Activated B cell treated with CpG ODN at 0.5 μM for 24 hours (primary cell): ENCODE measurements at regions not wholly inside any gene's neighbourhood (a gene's known extent, or its start where the extent isn't known, plus 50 kb on each side); places are given as distances from the start of the nearest gene placed in this dataset.
"Not testable (repeated sequence)": the region's sequence is repeated elsewhere in the genome, so short reads cannot be mapped to it uniquely, and the experiment has no call there.

ENCODE experiments used
- ATAC-seq: fragments of 200-7000 bp; cut with Tn5 transposase; one replicate; pipeline ENCODE4 v1.10.0; 2021; ENCODE audit warnings: low read depth, mild to moderate bottlenecking, moderate library complexity
- CTCF ChIA-PET: fragments of 350-600 bp; sonication (Branson Sonifier 250); formaldehyde crosslinking; loops from one replicate; lab custom pipeline; 2021; ENCODE audit warnings: antibody characterized with exemption; lab: Charles Lee
- POLR2A ChIA-PET: fragments of 350-600 bp; sonication (Branson Sonifier 250); formaldehyde crosslinking; loops from one replicate; lab custom pipeline; 2021; ENCODE audit warnings: antibody characterized with exemption; lab: Charles Lee
- DNase-seq: peaks from one replicate; pipeline ENCODE4 v3.0.0; 2022
- H3K27ac Mint-ChIP-seq: one replicate; pipeline ENCODE4 v1.8.0; 2020; ENCODE audit warnings: mixed read lengths
- H3K27me3 Mint-ChIP-seq: one replicate; pipeline ENCODE4 v1.8.0; 2021; ENCODE audit warnings: mixed read lengths
- H3K36me3 Mint-ChIP-seq: one replicate; pipeline ENCODE4 v1.8.0; 2021; ENCODE audit warnings: low read depth, mixed read lengths
- H3K4me1 Mint-ChIP-seq: one replicate; pipeline ENCODE4 v1.8.0; 2021; ENCODE audit warnings: mixed read lengths
- H3K4me3 Mint-ChIP-seq: one replicate; pipeline ENCODE4 v1.8.0; 2020; ENCODE audit warnings: mild to moderate bottlenecking, mixed read lengths
- H3K9me3 Mint-ChIP-seq: one replicate; pipeline ENCODE4 v1.8.0; 2020; ENCODE audit warnings: mixed read lengths
- CTCF ChIP-seq: fragments of 200-600 bp; IDR thresholded peaks from one replicate; pipeline ENCODE4 v1.8.0; 2022; ENCODE audit warnings: antibody characterized with exemption, mild to moderate bottlenecking
- intact Hi-C: fragments of 100-400 bp; cut with micrococcal nuclease; formaldehyde crosslinking; loops from one replicate; pipeline ENCODE4 v1.15.1; 2024

GRCh38 chr1:114251573-114251939 is 97.9 kb upstream of the SYT6 start:
- Mint-ChIP-seq H3K27ac (no peak overlapping the region), H3K36me3 (no peaks in the 10 kb centered on the region), H3K4me3 (no peak overlapping the region), H3K4me1 (no peaks in the 10 kb centered on the region), H3K27me3 (peaks cover 4% of the 10 kb centered on the region), H3K9me3 (peaks cover 3% of the 10 kb centered on the region)
- DNase-seq (no peak), ATAC-seq (no peak)
- POLR2A ChIA-PET, result interaction anchor here (0.7 kb wide), 2 partner anchors 657 to 1529 kb away, joined by 5 to 16 read pairs; no protein-coding TSS in a partner anchor
- TF ChIP-seq CTCF, result no peak
- intact Hi-C loops, result no loop called here
- CTCF ChIA-PET, result no interaction called here

DNA sequence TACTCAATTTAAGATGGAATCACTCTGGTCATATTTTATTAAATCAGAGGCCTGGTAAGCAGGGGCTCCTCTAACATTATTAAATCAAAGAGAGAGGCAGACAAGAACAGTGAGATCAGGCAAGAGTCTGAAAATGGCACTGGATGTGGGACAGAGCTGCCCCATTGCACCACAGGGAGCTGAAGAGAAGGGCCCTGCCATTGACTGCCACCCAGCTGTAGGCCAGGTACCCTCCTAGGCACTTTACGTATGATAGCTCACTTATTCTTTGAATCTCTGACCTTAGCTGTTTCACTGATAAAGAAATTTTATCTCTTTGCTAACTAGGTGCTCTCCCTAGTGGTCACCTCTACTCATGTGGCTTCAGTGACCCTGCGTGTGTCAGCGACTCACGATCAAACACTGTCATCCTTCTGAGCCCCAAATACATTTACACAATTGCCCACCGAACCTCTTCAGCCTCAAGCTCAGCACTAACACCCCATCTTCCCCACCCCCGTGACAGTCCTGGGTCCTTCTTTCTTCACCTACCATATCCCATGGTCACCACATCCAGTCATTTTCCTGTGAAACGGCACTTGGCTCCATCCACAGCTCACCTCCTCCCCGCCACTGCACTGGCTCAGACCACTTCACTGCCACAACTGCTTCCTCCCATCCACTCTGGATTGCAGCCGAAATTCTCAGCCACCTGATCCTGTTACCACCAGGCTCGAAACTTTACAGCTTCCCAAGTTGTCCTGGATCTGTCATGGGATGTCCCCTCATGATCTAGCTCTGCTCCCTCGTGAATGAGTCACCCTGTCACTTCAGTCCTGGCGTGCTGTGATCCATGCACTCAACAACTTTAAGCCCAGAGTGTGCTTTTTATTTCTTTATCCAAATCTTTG is 97.3 kb upstream of the SYT6 start:
- POLR2A ChIA-PET, result no interaction called here
- ATAC-seq (no peak), DNase-seq (no peak)
- no peak for TF ChIP-seq CTCF
- Mint-ChIP-seq H3K36me3 (no peaks in the 10 kb centered on the region), H3K27me3 (peaks cover 2% of the 10 kb centered on the region), H3K4me3 (no peak overlapping the region), H3K4me1 (no peaks in the 10 kb centered on the region), H3K9me3 (peaks cover 3% of the 10 kb centered on the region), H3K27ac (no peak overlapping the region)
- intact Hi-C loops, result no loop called here
- CTCF ChIA-PET, result no interaction called here

GRCh38 chr1:114249691-114250090 is 96.0 kb upstream of the SYT6 start:
- H3K9me3 Mint-ChIP-seq, result peaks cover 3% of the 10 kb centered on the region
- POLR2A ChIA-PET, result no interaction called here
- TF ChIP-seq CTCF, result no peak
- CTCF ChIA-PET, result no interaction called here
- H3K4me1 Mint-ChIP-seq, result no peaks in the 10 kb centered on the region
- H3K27ac Mint-ChIP-seq, result no peak overlapping the region
- H3K27me3 Mint-ChIP-seq, result peaks cover 5% of the 10 kb centered on the region
- H3K4me3 Mint-ChIP-seq, result no peak overlapping the region
- intact Hi-C loops, result no loop called here
- DNase-seq (no peak), ATAC-seq (no peak)
- H3K36me3 Mint-ChIP-seq, result no peaks in the 10 kb centered on the region

GRCh38 chr1:114248162-114248561 is 94.5 kb upstream of the SYT6 start:
- TF ChIP-seq CTCF, result no peak
- DNase-seq (no peak), ATAC-seq (no peak)
- no peak overlapping the region for H3K27ac Mint-ChIP-seq
- H3K4me3 Mint-ChIP-seq, result no peak overlapping the region
- CTCF ChIA-PET, result no interaction called here
- H3K4me1 Mint-ChIP-seq, result no peaks in the 10 kb centered on the region
- peaks cover 2% of the 10 kb centered on the region for H3K9me3 Mint-ChIP-seq
- intact Hi-C loops, result no loop called here
- POLR2A ChIA-PET, result no interaction called here
- no peaks in the 10 kb centered on the region for H3K36me3 Mint-ChIP-seq
- H3K27me3 Mint-ChIP-seq, result peaks cover 7% of the 10 kb centered on the region

- H3K4me1 Mint-ChIP-seq, CTCF ChIA-PET, H3K9me3 Mint-ChIP-seq, POLR2A ChIA-PET, H3K4me3 Mint-ChIP-seq, DNase-seq, intact Hi-C loops, H3K36me3 Mint-ChIP-seq, H3K27me3 Mint-ChIP-seq, H3K27ac Mint-ChIP-seq, ATAC-seq: not testable (repeated sequence)
Observed at GRCh38 chr1:114242531-114243210, 89.0 kb upstream of the SYT6 start.
